GM12892 (cell line): ENCODE measurements at regions not wholly inside any gene's neighbourhood (a gene's known extent, or its start where the extent isn't known, plus 50 kb on each side); places are given as distances from the start of the nearest gene placed in this dataset.

Experiments
- POLR2A ChIP-seq: IDR thresholded peaks from 2 replicates; pipeline ENCODE4 v1.6.1; 2011; ENCODE audit warnings: low read depth, low read length, control low read depth
- POLR2AphosphoS5 ChIP-seq: IDR thresholded peaks from 2 replicates; pipeline ENCODE4 v1.6.1; 2011; ENCODE audit warnings: low read depth, low read length, control low read depth
- TAF1 ChIP-seq: IDR thresholded peaks from 2 replicates; pipeline ENCODE4 v1.6.1; 2011; ENCODE audit warnings: low read depth, mild to moderate bottlenecking, control low read depth, low read length, borderline replicate concordance

- TF ChIP-seq POLR2A = no peak
- TF ChIP-seq POLR2AphosphoS5 = no peak
- no peak for TF ChIP-seq TAF1
These were observed 68.5 kb upstream of the RGS6 start for GRCh38 chr14:71863766-71864165.
